ENCODE measurements at regions not wholly inside any gene's neighbourhood (a gene's known extent, or its start where the extent isn't known, plus 50 kb on each side); places are given as distances from the start of the nearest gene placed in this dataset.

DNA sequence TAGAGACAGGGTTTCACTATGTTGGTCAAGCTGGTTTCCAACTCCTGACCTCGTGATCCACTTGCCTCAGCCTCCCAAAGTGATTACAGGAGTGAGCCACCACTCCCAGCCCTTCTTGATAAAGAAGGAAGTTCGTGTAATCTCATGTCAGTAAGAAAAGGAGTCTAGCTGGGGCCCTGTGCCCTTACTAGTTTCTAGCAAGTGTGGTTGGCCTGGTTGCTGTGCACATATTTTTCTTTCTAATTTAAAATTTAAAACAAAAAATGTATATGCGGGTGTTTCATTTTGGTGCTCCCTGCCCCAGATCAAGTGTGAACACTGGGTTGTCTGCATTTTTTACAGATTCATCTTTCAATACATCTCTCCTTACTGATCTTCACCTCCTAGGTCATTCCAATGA lies 770.8 kb upstream of the TENM4 start:
- TF ChIP-seq NFIC (IDR thresholded peaks at IDR 0.05) (no peak), CEBPB (IDR thresholded peaks at IDR 0.05) (no peak), EP300 (IDR thresholded peaks at IDR 0.05; ENCODE audit: borderline replicate concordance) (no peak), FOXM1 (IDR thresholded peaks at IDR 0.05; ENCODE audit: borderline replicate concordance, low read depth) (no peak), TAF1 (IDR thresholded peaks at IDR 0.05; ENCODE audit: low read depth) (no peak), ZBTB7A (IDR thresholded peaks at IDR 0.05; ENCODE audit: low read depth) (no peak), YY1 (IDR thresholded peaks at IDR 0.05; ENCODE audit: low read depth) (no peak), RAD21 (IDR thresholded peaks at IDR 0.05; ENCODE audit: low read depth) (no peak), CREB1 (IDR thresholded peaks at IDR 0.05; ENCODE audit: low read depth) (no peak), TCF12 (IDR thresholded peaks at IDR 0.05; ENCODE audit: low read depth) (no peak), EGR1 (IDR thresholded peaks at IDR 0.05) (no peak)
- TF ChIP-seq, protein P1, sequence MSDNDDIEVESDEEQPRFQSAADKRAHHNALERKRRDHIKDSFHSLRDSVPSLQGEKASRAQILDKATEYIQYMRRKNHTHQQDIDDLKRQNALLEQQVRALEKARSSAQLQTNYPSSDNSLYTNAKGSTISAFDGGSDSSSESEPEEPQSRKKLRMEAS (IDR thresholded peaks at IDR 0.05): no peak
- TF ChIP-seq, protein P2, sequence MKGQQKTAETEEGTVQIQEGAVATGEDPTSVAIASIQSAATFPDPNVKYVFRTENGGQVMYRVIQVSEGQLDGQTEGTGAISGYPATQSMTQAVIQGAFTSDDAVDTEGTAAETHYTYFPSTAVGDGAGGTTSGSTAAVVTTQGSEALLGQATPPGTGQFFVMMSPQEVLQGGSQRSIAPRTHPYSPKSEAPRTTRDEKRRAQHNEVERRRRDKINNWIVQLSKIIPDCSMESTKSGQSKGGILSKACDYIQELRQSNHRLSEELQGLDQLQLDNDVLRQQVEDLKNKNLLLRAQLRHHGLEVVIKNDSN (IDR thresholded peaks at IDR 0.05): no peak
- TF ChIP-seq, protein P3, sequence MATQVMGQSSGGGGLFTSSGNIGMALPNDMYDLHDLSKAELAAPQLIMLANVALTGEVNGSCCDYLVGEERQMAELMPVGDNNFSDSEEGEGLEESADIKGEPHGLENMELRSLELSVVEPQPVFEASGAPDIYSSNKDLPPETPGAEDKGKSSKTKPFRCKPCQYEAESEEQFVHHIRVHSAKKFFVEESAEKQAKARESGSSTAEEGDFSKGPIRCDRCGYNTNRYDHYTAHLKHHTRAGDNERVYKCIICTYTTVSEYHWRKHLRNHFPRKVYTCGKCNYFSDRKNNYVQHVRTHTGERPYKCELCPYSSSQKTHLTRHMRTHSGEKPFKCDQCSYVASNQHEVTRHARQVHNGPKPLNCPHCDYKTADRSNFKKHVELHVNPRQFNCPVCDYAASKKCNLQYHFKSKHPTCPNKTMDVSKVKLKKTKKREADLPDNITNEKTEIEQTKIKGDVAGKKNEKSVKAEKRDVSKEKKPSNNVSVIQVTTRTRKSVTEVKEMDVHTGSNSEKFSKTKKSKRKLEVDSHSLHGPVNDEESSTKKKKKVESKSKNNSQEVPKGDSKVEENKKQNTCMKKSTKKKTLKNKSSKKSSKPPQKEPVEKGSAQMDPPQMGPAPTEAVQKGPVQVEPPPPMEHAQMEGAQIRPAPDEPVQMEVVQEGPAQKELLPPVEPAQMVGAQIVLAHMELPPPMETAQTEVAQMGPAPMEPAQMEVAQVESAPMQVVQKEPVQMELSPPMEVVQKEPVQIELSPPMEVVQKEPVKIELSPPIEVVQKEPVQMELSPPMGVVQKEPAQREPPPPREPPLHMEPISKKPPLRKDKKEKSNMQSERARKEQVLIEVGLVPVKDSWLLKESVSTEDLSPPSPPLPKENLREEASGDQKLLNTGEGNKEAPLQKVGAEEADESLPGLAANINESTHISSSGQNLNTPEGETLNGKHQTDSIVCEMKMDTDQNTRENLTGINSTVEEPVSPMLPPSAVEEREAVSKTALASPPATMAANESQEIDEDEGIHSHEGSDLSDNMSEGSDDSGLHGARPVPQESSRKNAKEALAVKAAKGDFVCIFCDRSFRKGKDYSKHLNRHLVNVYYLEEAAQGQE (IDR thresholded peaks at IDR 0.05; ENCODE audit: low read depth): no peak

DNA sequence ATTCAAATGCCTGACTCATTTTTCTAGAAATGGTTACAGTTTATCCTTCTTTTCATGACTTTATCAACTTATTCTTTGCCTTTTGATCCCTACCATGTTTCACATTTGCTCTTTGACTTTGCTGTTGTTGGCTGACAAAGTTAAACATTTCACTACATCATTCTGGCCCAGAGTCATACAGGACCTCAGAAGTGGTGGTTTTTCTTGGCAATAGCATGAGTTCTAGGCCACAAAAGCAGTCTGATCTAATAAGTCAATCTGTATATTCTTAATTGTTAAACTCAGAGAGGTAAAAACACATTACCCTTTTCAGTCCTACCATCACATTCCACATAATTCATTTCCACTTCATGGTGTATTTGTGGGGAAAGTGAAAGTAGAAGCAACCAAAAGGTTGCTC lies 763.2 kb upstream of the TENM4 start:
- TF ChIP-seq YY1 (IDR thresholded peaks at IDR 0.05; ENCODE audit: low read depth) (no peak), TEAD4 (IDR thresholded peaks at IDR 0.05) (no peak), FOXM1 (IDR thresholded peaks at IDR 0.05; ENCODE audit: borderline replicate concordance, low read depth) (no peak), NFIC (IDR thresholded peaks at IDR 0.05) (no peak), TAF1 (IDR thresholded peaks at IDR 0.05; ENCODE audit: low read depth) (no peak), EGR1 (IDR thresholded peaks at IDR 0.05) (no peak), CEBPB (IDR thresholded peaks at IDR 0.05) (no peak), ZBTB7A (IDR thresholded peaks at IDR 0.05; ENCODE audit: low read depth) (no peak), TCF12 (IDR thresholded peaks at IDR 0.05; ENCODE audit: low read depth) (no peak), RAD21 (IDR thresholded peaks at IDR 0.05; ENCODE audit: low read depth) (no peak), CREB1 (IDR thresholded peaks at IDR 0.05; ENCODE audit: low read depth) (no peak), EP300 (IDR thresholded peaks at IDR 0.05; ENCODE audit: borderline replicate concordance) (no peak)
- TF ChIP-seq, protein P3 (IDR thresholded peaks at IDR 0.05; ENCODE audit: low read depth): no peak
- TF ChIP-seq, protein P1 (IDR thresholded peaks at IDR 0.05): no peak
- TF ChIP-seq, protein P2 (IDR thresholded peaks at IDR 0.05): no peak

DNA sequence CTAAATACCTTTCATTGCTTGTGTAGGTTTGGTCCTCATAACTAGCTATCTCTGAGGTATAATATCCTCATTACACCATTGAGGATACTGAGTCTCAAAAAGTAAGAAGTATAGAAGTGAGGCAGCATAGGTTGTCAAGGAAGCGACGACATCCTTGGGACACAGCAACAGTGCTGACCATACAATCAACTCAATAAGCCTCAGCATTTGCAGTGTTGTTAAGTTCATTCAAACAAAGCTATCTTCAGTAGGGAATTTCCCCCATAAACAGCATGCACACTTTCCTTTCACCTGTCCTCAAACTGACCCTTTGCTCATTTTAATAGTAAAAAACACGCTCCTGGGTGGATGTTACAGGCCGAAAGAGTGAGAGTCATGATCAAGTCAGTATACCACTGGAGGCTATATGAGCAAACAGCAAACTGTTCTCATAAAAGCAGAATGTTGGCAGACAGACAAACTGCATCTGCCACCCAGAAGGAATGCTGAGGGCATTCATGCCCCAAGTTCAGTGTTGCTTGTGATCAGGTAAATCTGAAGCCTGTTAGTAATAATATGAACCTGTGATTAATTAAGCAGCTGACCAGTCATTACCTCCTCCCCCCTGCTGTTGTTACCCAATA lies 756.2 kb upstream of the TENM4 start:
- TF ChIP-seq CREB1 (IDR thresholded peaks at IDR 0.05; ENCODE audit: low read depth) (no peak), CEBPB (IDR thresholded peaks at IDR 0.05) (no peak), YY1 (IDR thresholded peaks at IDR 0.05; ENCODE audit: low read depth) (no peak), TCF12 (IDR thresholded peaks at IDR 0.05; ENCODE audit: low read depth) (no peak), NFIC (IDR thresholded peaks at IDR 0.05) (no peak)

DNA sequence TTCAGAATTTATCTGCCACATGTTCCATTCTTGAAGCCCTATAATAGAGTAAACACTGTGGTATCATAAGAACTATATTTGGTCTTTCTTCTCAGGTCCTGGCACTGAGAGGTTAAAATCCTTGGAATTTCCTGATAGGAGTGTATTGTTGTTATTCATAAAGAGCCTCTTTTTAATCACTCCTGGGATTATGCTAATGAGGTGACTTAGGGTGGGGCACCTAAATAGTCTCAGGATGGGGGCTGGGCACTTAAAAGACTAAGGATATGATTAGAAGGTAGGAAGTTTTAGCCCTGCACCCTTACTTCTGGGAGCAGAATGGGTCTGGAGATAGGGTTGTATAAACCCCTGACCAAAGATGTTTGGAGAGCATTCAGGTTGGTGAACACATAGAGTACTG lies 755.2 kb upstream of the TENM4 start:
- TF ChIP-seq, protein P3 (IDR thresholded peaks at IDR 0.05; ENCODE audit: low read depth): no peak
- TF ChIP-seq NFIC (IDR thresholded peaks at IDR 0.05): no peak
- no peak for TF ChIP-seq CREB1 (IDR thresholded peaks at IDR 0.05; ENCODE audit: low read depth)
- TF ChIP-seq, protein P2 (IDR thresholded peaks at IDR 0.05): no peak
- no peak for TF ChIP-seq FOXM1 (IDR thresholded peaks at IDR 0.05; ENCODE audit: borderline replicate concordance, low read depth)
- no peak for TF ChIP-seq EP300 (IDR thresholded peaks at IDR 0.05; ENCODE audit: borderline replicate concordance)

Data from Ishikawa (cell line).